ENCODE measurements at regions not wholly inside any gene's neighbourhood (a gene's known extent, or its start where the extent isn't known, plus 50 kb on each side); places are given as distances from the start of the nearest gene placed in this dataset.
"Not testable (repeated sequence)": the region's sequence is repeated elsewhere in the genome, so short reads cannot be mapped to it uniquely, and the experiment has no call there.

DNA sequence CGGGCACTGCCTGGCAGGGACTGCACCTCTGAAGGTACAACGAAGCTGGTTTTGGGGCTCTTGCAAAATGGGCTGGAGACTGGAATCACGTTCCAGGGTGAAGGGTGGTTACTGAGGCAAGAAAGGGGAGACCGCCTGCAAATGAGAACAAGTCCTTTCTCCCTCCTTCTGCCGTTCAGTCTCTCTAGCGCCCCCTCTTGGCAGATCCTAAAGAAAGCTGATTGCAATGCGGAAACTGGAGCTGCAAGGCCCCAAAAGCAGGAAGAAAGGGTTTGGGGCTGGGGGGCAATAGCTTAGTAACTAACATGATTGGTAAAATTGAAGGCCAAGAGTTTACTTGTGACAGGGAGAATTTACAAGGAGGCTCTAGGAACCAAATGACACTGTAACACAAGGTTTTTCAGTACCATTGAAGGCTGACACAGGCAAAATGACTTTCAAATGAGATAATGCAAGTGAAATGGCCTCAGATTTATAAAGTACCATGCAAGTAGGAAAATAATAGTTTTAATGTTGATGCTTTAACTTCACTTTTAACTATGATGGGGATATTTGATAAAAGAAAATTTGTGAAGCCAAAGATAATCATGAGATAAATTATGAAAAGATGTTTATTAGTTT lies 222.7 kb upstream of the HAND2 start:
- DNase-seq: no peak

- DNase-seq: no peak
These were observed 218.3 kb upstream of the HAND2 start for GRCh38 chr4:173748353-173748752.

- DNase-seq: no peak
These were observed 217.7 kb upstream of the HAND2 start for GRCh38 chr4:173747537-173748257.

- DNase-seq: no peak
These were observed 216.4 kb upstream of the HAND2 start for GRCh38 chr4:173746424-173746823.

DNA sequence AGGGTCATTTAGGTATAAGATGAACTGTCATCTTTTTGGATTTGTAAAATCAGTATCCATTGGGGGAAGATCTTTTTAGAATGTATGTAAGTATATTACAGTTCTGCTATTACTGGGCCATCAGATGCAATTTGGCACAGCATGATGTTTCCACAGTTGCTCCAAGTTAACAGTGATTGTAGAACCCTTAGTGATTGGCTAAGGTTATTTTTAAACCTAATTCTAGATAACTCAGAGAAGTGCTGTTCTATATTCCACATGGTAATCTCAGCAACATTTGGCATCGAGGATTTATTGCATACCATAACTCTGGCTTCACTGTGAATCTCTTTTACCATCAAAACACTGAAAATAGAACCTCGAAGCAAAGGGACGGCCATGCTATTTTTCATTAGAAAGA lies 215.7 kb upstream of the HAND2 start:
- no peak for DNase-seq

DNA sequence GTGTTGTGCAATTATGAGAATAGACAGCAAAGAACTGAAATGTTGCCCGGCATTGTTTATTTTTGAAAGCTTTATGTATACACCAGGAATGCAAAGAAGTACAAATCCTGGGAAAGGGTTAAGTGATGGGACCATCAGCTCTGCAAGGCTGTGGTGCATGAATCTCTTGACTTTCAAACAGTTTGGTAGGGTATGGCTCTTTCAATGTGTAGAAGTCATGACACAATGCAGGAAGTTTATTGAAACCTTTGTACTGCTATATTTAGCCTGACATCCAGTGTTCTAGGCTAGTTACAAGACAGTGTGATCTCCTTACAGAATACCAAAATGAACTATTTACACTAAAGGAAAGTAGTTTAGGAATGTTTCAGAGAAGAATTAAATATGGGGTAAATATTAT lies 206.8 kb upstream of the HAND2 start:
- no peak for DNase-seq

DNA sequence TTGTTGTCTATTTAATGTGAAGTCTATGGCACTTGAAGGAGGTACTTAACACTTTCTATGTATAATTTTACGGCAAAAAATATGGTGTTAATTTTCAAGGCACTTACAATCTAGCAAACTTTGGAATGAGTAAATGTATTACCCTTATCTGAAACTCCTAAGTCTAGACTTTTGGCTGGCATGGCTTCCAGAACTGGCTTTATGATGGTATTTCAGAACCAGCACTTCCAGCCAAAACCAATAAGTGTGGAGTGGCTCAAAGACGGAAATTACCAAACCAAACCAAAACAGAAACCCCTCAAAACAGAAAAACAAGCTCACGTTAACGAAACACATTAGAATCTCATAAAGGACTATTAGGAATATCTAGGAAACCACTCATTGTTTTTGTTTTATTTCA lies 205.6 kb upstream of the HAND2 start:
- no peak for DNase-seq

DNA sequence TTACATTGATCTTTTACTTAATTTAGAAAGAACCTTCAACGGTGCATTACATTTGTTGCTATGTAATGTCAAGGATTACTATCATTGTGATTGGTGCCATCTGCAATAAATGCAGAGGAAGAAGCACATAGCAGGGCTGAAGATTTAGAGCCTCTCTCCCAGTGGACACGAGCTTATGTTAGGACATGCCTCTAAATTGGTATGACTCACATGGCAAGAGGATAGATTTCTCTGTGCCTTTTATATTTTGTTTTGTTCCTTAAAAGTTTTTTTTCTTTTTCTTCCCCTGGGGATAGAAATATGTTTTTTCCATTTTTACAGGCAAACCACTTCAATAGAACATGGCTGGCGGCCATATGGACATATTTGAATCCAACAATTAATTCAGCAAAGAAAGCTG lies 205.0 kb upstream of the HAND2 start:
- no peak for DNase-seq

DNA sequence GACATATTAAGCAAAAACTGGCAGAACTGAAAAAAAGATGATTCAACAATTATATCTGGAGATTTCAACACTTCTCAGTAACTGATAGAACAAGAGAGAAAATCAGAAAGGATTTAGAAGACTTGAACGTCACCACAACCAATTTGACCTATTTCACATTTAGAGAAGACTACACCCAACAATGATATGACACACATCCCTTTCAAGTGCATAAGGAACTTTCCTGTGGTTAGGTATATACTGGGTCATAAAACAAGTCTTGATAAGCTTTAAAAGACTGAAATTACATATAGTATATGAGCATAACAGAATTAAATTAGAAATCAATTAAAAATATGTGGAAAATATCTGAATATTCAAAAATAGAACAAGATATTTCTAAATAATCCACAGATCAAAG lies 201.2 kb upstream of the HAND2 start:
- no peak for DNase-seq

DNA sequence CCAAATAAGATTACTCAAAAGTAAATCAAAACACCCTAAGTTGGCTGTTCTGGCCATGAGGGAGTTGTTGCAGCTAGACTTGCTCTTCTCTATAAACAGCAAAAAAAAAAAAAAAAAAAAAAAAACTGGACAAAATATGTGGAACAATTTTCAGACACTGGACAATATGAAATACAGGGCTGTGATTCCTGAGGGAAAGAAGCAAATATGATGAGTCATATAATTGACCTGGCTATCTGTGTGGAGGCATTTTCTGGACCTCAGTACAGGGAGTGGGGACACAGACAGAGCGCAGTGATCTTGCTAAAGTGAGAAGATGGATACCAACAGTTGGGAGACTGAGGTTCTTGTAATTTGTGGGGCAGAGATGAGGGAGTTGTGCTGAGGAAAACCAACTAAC lies 192.0 kb upstream of the HAND2 start:
- no peak for DNase-seq

- DNase-seq: not testable (repeated sequence)
These were observed 188.5 kb upstream of the HAND2 start for GRCh38 chr4:173718504-173718903.

GRCh38 chr4:173717581-173717980 lies 187.6 kb upstream of the HAND2 start:
- DNase-seq: no peak

- no peak for DNase-seq
These were observed 184.4 kb upstream of the HAND2 start for GRCh38 chr4:173714456-173714855.

DNA sequence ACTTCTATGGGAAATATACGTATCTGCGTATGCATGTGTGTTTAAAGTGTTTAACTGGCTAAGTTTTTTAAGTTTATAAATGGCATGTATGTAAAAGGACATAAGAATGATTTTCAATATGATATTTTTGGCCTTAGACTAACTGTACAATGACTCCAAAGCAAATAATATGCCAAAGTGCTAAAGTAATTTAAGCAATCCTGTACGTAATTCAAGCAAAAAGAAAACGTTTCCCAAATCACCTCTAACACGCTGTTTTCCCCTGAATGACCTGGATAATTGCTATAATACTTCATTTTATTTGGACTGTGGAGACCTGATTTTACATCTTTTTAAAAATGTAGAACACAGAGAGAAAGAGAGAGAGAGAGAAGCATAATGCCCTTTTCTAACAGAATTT lies 183.0 kb upstream of the HAND2 start:
- no peak for DNase-seq

- DNase-seq: no peak
These were observed 177.8 kb upstream of the HAND2 start for GRCh38 chr4:173707658-173708419.

DNA sequence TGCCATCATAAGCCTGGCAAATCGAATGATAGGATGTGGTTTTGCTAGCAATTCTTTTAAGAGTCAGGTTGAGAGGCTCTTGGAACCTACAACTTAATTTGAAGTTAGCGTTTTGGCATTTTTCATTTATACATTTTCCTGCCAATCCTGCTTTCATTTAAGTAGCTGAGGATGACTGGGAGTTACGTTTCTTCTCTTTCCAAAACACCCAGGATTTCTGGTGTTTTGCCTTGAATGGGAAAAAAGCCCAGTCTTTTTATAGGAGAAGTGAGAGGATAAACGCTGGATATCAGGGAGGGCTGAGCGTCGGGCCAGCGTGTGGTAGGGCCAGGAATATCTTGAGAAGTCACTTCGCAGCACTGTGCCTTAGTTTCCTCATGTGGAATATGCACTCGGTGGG lies 174.2 kb upstream of the HAND2 start:
- no peak for DNase-seq

DNA sequence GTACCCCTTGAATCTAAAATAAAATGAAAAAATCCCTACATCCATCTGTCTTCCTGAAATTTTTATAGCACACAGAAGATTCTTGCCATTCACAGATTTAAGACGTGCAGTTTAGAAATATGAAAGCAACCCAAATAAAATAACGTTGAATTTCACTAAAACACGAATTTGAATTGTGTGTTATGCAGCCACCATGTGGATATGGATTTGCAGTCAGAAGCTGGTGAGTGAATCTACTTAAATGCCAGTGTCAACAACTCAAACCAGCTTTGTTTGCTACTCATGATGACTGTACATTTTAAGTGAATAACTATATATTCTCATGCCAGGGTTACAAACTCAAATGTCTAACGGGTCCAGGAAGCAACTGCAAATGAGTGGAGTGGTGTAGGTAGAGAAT lies 173.0 kb upstream of the HAND2 start:
- no peak for DNase-seq

DNA sequence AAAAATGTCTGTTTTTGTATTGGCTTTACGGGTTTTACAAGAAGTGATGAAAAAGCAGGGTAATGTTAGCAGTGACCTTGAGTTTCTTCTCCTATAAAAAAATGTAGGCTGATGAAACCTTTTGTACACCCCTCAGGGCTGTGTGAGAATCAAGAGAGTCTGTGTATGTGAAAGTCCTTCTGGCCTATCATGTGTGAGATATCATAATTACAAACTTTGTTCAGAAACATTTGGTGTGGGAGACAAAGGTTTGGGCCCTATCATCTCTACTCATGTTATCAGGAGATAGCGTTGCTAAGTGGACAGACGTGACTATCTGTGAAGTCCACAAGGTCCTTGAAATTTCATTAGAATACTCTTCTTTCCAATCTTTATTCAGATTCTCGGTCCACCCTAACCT lies 170.6 kb upstream of the HAND2 start:
- DNase-seq: no peak

- no peak for DNase-seq
These were observed 169.9 kb upstream of the HAND2 start for GRCh38 chr4:173699841-173700475.

DNA sequence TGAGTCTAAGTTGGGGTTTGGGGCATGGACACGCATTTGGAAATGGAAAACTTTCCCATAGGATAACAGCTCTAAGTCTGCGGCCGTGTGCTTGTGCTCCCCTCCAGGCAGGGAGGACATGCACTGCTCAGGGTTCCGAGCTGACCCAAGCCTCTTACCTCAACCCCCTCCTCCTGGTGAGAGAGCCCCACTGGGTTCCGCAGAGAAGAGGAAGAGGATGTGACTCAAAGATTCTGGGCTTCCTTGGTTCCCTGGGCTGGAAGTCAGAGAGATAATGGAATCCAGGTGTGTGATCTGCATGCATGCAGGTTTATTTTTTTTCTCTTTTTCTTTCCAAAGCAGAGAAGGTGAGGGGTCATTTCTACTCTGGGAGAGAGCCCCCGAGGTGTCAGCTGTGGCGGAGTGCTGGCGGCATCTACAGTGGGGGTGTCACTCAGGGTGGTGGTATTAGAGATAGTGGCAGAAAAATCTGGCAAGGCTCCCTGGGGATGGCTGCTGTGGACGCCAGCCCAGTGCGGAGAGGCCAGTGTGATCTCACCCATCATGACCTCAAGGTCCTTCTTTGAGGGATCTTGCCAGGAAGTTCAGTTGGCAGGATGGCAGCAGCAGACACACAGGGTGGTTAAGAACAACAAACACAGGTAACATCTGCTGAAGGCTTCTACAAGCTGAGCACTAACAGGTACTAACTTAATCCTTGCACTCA lies 168.7 kb upstream of the HAND2 start:
- no peak for DNase-seq

GRCh38 chr4:173697840-173698239 lies 167.8 kb upstream of the HAND2 start:
- DNase-seq: no peak

GRCh38 chr4:173696551-173696950 lies 166.5 kb upstream of the HAND2 start:
- DNase-seq: no peak

- DNase-seq: no peak
These were observed 166.0 kb upstream of the HAND2 start for GRCh38 chr4:173696011-173696410.
